WTC11 (cell line): ENCODE measurements at regions not wholly inside any gene's neighbourhood (a gene's known extent, or its start where the extent isn't known, plus 50 kb on each side); places are given as distances from the start of the nearest gene placed in this dataset.

Experiments
- ATAC-seq: fragments of 200-7000 bp; cut with Tn5 transposase; 2 replicates; pipeline ENCODE4 v1.10.0; 2021; ENCODE audit warnings: mild to moderate bottlenecking, moderate library complexity
- CTCF ChIA-PET: fragments of 300-600 bp; sonication (Branson Sonifier 250); formaldehyde crosslinking; loops from one replicate; lab custom pipeline; 2021; ENCODE audit warnings: antibody characterized with exemption; lab: Charles Lee
- POLR2A ChIA-PET: fragments of 350-600 bp; sonication (Branson Sonifier 250); formaldehyde crosslinking; loops from one replicate; lab custom pipeline; 2021; ENCODE audit warnings: antibody characterized with exemption; lab: Charles Lee
- DNase-seq: peaks from one replicate; pipeline ENCODE4 v3.0.0; 2021; ENCODE audit warnings: low spot score
- H3K27ac Mint-ChIP-seq: 2 replicates; pipeline ENCODE4 v1.8.0; 2021; ENCODE audit warnings: mixed read lengths
- H3K27me3 Mint-ChIP-seq: 2 replicates; pipeline ENCODE4 v1.8.0; 2021; ENCODE audit warnings: low read depth, mild to moderate bottlenecking, moderate library complexity, mixed read lengths
- H3K36me3 Mint-ChIP-seq: 2 replicates; pipeline ENCODE4 v1.8.0; 2021; ENCODE audit warnings: mixed read lengths
- H3K4me1 Mint-ChIP-seq: 2 replicates; pipeline ENCODE4 v1.8.0; 2022; ENCODE audit warnings: mixed read lengths
- H3K4me3 Mint-ChIP-seq: 2 replicates; pipeline ENCODE4 v1.8.0; 2021; ENCODE audit warnings: mild to moderate bottlenecking, moderate library complexity, mixed read lengths
- H3K9me3 Mint-ChIP-seq: 2 replicates; pipeline ENCODE4 v1.8.0; 2021; ENCODE audit warnings: mixed read lengths
- E2F5 ChIP-seq: sonication (generic); formaldehyde crosslinking; IDR thresholded peaks from 2 replicates; pipeline ENCODE4 v1.8.1; 2022; ENCODE audit warnings: mild to moderate bottlenecking, moderate library complexity, missing genetic modification reagents
- EMX1 ChIP-seq: fragments of 250-450 bp; sonication (Bioruptor Pico); IDR thresholded peaks from 2 replicates; pipeline ENCODE4 v1.8.0; 2021; ENCODE audit warnings: mild to moderate bottlenecking
- ERG ChIP-seq: fragments of 250-450 bp; sonication (Bioruptor Pico); IDR thresholded peaks from 2 replicates; pipeline ENCODE4 v1.8.0; 2021; ENCODE audit warnings: mild to moderate bottlenecking
- FOXJ3 ChIP-seq: sonication (generic); formaldehyde crosslinking; IDR thresholded peaks from 2 replicates; pipeline ENCODE4 v1.9.0; 2021; ENCODE audit warnings: missing genetic modification reagents, mild to moderate bottlenecking, borderline replicate concordance
- GABPB1 ChIP-seq: sonication (generic); formaldehyde crosslinking; IDR thresholded peaks from 2 replicates; pipeline ENCODE4 v1.8.1; 2023; ENCODE audit warnings: mild to moderate bottlenecking, missing genetic modification reagents
- JAZF1 ChIP-seq: fragments of 250-450 bp; sonication (Bioruptor Pico); IDR thresholded peaks from 2 replicates; pipeline ENCODE4 v1.9.0; 2021; ENCODE audit warnings: moderate library complexity, mild to moderate bottlenecking, inconsistent platforms
- KAT7 ChIP-seq: sonication (generic); formaldehyde crosslinking; IDR thresholded peaks from 2 replicates; pipeline ENCODE4 v1.8.1; 2023; ENCODE audit warnings: missing genetic modification reagents, mild to moderate bottlenecking, borderline replicate concordance
- NFYB ChIP-seq: sonication (generic); formaldehyde crosslinking; conservative IDR thresholded peaks from 2 replicates; pipeline ENCODE4 v1.8.0; 2022; ENCODE audit warnings: low read depth, missing genetic modification reagents
- NR1H2 ChIP-seq: sonication (generic); formaldehyde crosslinking; IDR thresholded peaks from 2 replicates; pipeline ENCODE4 v1.9.0; 2021; ENCODE audit warnings: mild to moderate bottlenecking, moderate library complexity, missing genetic modification reagents
- RORB ChIP-seq: fragments of 250-450 bp; sonication (Bioruptor Pico); IDR thresholded peaks from 2 replicates; pipeline ENCODE4 v1.9.0; 2021; ENCODE audit warnings: mild to moderate bottlenecking
- ZBTB21 ChIP-seq: sonication (generic); formaldehyde crosslinking; IDR thresholded peaks from 2 replicates; pipeline ENCODE4 v1.8.1; 2023; ENCODE audit warnings: mild to moderate bottlenecking, missing genetic modification reagents, borderline replicate concordance
- ZNF423 ChIP-seq: fragments of 250-450 bp; sonication (Bioruptor Pico); IDR thresholded peaks from 2 replicates; pipeline ENCODE4 v2.1.2; 2022; ENCODE audit warnings: mild to moderate bottlenecking, moderate library complexity
- TF ChIP-seq, protein P1 (sequence below): sonication (generic); formaldehyde crosslinking; IDR thresholded peaks from 2 replicates; pipeline ENCODE4 v1.8.1; 2023; ENCODE audit warnings: mild to moderate bottlenecking, moderate library complexity, missing genetic modification reagents
- TF ChIP-seq, protein P2 (sequence below): fragments of 250-450 bp; sonication (Bioruptor Pico); IDR thresholded peaks from 2 replicates; pipeline ENCODE4 v1.9.0; 2021; ENCODE audit warnings: mild to moderate bottlenecking
- TF ChIP-seq, protein P3 (sequence below): sonication (generic); formaldehyde crosslinking; IDR thresholded peaks from 2 replicates; pipeline ENCODE4 v1.8.0; 2023; ENCODE audit warnings: missing genetic modification reagents
- TF ChIP-seq, protein P4 (sequence below): fragments of 250-450 bp; sonication (Bioruptor Pico); IDR thresholded peaks from 2 replicates; pipeline ENCODE4 v1.9.0; 2021; ENCODE audit warnings: mild to moderate bottlenecking
- TF ChIP-seq, protein P5 (sequence below): sonication (generic); formaldehyde crosslinking; IDR thresholded peaks from 2 replicates; pipeline ENCODE4 v1.8.1; 2023; ENCODE audit warnings: mild to moderate bottlenecking, missing genetic modification reagents
- TF ChIP-seq, protein P6 (sequence below): sonication (generic); formaldehyde crosslinking; IDR thresholded peaks from 2 replicates; pipeline ENCODE4 v1.8.1; 2023; ENCODE audit warnings: mild to moderate bottlenecking, missing genetic modification reagents, borderline replicate concordance
- TF ChIP-seq, protein P7 (sequence below): sonication (generic); formaldehyde crosslinking; IDR thresholded peaks from 2 replicates; pipeline ENCODE4 v1.8.1; 2023; ENCODE audit warnings: mild to moderate bottlenecking, missing genetic modification reagents

- no peaks in the 10 kb centered on the region for H3K36me3 Mint-ChIP-seq
- H3K27ac Mint-ChIP-seq = no peak overlapping the region
- peaks cover 23% of the 10 kb centered on the region for H3K4me1 Mint-ChIP-seq
- TF ChIP-seq FOXJ3 (CRISPR knock-in tag) = no peak
- no peak for TF ChIP-seq GABPB1 (CRISPR knock-in tag)
- no peak for TF ChIP-seq E2F5
- TF ChIP-seq ZNF423 = no peak
- no peak for TF ChIP-seq ZBTB21
- TF ChIP-seq, protein P1, sequence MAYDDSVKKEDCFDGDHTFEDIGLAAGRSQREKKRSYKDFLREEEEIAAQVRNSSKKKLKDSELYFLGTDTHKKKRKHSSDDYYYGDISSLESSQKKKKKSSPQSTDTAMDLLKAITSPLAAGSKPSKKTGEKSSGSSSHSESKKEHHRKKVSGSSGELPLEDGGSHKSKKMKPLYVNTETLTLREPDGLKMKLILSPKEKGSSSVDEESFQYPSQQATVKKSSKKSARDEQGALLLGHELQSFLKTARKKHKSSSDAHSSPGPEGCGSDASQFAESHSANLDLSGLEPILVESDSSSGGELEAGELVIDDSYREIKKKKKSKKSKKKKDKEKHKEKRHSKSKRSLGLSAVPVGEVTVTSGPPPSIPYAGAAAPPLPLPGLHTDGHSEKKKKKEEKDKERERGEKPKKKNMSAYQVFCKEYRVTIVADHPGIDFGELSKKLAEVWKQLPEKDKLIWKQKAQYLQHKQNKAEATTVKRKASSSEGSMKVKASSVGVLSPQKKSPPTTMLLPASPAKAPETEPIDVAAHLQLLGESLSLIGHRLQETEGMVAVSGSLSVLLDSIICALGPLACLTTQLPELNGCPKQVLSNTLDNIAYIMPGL (CRISPR knock-in tag) = no peak
- POLR2A ChIA-PET = no interaction called here
- CTCF ChIA-PET = interaction anchor here (0.7 to 1.1 kb wide), 3 partner anchors 39 to 389 kb away, joined by 3 read pairs; no protein-coding TSS in a partner anchor
- no peak for ATAC-seq
- DNase-seq = no peak
- no peak overlapping the region for H3K4me3 Mint-ChIP-seq
- H3K9me3 Mint-ChIP-seq = no peaks in the 10 kb centered on the region
- peaks cover 28% of the 10 kb centered on the region for H3K27me3 Mint-ChIP-seq
Measured at GRCh38 chr1:110727246-110727645, 52.5 kb upstream of the KCNA3 start.

- no peak overlapping the region for H3K27ac Mint-ChIP-seq
- ChIA-PET POLR2A (no interaction called here), CTCF (interaction anchor here (0.7 kb wide), 1 partner anchor 388 kb away, joined by 3 read pairs; no protein-coding TSS in a partner anchor)
- peaks cover 28% of the 10 kb centered on the region for H3K27me3 Mint-ChIP-seq
- DNase-seq = no peak
- peaks cover 18% of the 10 kb centered on the region for H3K4me1 Mint-ChIP-seq
- no peak for TF ChIP-seq RORB (CRISPR knock-in tag)
- TF ChIP-seq GABPB1 (CRISPR knock-in tag) = no peak
- no peak for TF ChIP-seq KAT7 (CRISPR knock-in tag)
- no peak for TF ChIP-seq EMX1 (CRISPR knock-in tag)
- TF ChIP-seq JAZF1 (CRISPR knock-in tag) = no peak
- TF ChIP-seq NFYB (CRISPR knock-in tag) = no peak
- TF ChIP-seq, protein P2, sequence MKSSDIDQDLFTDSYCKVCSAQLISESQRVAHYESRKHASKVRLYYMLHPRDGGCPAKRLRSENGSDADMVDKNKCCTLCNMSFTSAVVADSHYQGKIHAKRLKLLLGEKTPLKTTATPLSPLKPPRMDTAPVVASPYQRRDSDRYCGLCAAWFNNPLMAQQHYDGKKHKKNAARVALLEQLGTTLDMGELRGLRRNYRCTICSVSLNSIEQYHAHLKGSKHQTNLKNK = no peak
- TF ChIP-seq, protein P3, sequence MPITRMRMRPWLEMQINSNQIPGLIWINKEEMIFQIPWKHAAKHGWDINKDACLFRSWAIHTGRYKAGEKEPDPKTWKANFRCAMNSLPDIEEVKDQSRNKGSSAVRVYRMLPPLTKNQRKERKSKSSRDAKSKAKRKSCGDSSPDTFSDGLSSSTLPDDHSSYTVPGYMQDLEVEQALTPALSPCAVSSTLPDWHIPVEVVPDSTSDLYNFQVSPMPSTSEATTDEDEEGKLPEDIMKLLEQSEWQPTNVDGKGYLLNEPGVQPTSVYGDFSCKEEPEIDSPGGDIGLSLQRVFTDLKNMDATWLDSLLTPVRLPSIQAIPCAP (CRISPR knock-in tag) = no peak
- no peak for TF ChIP-seq ZNF423
- TF ChIP-seq, protein P4, sequence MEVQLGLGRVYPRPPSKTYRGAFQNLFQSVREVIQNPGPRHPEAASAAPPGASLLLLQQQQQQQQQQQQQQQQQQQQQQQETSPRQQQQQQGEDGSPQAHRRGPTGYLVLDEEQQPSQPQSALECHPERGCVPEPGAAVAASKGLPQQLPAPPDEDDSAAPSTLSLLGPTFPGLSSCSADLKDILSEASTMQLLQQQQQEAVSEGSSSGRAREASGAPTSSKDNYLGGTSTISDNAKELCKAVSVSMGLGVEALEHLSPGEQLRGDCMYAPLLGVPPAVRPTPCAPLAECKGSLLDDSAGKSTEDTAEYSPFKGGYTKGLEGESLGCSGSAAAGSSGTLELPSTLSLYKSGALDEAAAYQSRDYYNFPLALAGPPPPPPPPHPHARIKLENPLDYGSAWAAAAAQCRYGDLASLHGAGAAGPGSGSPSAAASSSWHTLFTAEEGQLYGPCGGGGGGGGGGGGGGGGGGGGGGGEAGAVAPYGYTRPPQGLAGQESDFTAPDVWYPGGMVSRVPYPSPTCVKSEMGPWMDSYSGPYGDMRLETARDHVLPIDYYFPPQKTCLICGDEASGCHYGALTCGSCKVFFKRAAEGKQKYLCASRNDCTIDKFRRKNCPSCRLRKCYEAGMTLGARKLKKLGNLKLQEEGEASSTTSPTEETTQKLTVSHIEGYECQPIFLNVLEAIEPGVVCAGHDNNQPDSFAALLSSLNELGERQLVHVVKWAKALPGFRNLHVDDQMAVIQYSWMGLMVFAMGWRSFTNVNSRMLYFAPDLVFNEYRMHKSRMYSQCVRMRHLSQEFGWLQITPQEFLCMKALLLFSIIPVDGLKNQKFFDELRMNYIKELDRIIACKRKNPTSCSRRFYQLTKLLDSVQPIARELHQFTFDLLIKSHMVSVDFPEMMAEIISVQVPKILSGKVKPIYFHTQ (CRISPR knock-in tag) = no peak
- TF ChIP-seq NR1H2 (CRISPR knock-in tag) = no peak
- TF ChIP-seq, protein P5, sequence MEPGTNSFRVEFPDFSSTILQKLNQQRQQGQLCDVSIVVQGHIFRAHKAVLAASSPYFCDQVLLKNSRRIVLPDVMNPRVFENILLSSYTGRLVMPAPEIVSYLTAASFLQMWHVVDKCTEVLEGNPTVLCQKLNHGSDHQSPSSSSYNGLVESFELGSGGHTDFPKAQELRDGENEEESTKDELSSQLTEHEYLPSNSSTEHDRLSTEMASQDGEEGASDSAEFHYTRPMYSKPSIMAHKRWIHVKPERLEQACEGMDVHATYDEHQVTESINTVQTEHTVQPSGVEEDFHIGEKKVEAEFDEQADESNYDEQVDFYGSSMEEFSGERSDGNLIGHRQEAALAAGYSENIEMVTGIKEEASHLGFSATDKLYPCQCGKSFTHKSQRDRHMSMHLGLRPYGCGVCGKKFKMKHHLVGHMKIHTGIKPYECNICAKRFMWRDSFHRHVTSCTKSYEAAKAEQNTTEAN (CRISPR knock-in tag) = no peak
- TF ChIP-seq, protein P6, sequence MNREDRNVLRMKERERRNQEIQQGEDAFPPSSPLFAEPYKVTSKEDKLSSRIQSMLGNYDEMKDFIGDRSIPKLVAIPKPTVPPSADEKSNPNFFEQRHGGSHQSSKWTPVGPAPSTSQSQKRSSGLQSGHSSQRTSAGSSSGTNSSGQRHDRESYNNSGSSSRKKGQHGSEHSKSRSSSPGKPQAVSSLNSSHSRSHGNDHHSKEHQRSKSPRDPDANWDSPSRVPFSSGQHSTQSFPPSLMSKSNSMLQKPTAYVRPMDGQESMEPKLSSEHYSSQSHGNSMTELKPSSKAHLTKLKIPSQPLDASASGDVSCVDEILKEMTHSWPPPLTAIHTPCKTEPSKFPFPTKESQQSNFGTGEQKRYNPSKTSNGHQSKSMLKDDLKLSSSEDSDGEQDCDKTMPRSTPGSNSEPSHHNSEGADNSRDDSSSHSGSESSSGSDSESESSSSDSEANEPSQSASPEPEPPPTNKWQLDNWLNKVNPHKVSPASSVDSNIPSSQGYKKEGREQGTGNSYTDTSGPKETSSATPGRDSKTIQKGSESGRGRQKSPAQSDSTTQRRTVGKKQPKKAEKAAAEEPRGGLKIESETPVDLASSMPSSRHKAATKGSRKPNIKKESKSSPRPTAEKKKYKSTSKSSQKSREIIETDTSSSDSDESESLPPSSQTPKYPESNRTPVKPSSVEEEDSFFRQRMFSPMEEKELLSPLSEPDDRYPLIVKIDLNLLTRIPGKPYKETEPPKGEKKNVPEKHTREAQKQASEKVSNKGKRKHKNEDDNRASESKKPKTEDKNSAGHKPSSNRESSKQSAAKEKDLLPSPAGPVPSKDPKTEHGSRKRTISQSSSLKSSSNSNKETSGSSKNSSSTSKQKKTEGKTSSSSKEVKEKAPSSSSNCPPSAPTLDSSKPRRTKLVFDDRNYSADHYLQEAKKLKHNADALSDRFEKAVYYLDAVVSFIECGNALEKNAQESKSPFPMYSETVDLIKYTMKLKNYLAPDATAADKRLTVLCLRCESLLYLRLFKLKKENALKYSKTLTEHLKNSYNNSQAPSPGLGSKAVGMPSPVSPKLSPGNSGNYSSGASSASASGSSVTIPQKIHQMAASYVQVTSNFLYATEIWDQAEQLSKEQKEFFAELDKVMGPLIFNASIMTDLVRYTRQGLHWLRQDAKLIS (CRISPR knock-in tag) = no peak
- TF ChIP-seq, protein P7, sequence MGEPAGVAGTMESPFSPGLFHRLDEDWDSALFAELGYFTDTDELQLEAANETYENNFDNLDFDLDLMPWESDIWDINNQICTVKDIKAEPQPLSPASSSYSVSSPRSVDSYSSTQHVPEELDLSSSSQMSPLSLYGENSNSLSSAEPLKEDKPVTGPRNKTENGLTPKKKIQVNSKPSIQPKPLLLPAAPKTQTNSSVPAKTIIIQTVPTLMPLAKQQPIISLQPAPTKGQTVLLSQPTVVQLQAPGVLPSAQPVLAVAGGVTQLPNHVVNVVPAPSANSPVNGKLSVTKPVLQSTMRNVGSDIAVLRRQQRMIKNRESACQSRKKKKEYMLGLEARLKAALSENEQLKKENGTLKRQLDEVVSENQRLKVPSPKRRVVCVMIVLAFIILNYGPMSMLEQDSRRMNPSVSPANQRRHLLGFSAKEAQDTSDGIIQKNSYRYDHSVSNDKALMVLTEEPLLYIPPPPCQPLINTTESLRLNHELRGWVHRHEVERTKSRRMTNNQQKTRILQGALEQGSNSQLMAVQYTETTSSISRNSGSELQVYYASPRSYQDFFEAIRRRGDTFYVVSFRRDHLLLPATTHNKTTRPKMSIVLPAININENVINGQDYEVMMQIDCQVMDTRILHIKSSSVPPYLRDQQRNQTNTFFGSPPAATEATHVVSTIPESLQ (CRISPR knock-in tag) = no peak
- no peak for TF ChIP-seq ERG (CRISPR knock-in tag)
- H3K9me3 Mint-ChIP-seq = no peaks in the 10 kb centered on the region
- ATAC-seq = no peak
- H3K36me3 Mint-ChIP-seq = no peaks in the 10 kb centered on the region
- H3K4me3 Mint-ChIP-seq = no peak overlapping the region
Measured at GRCh38 chr1:110726755-110727154, 52.0 kb upstream of the KCNA3 start.
